HG03103 (cell line): ENCODE measurements at regions not wholly inside any gene's neighbourhood (a gene's known extent, or its start where the extent isn't known, plus 50 kb on each side); places are given as distances from the start of the nearest gene placed in this dataset.
A peak's percentile ranks its signal among the peaks of the same experiment; 100 is the strongest.
"Not testable (repeated sequence)": the region's sequence is repeated elsewhere in the genome, so short reads cannot be mapped to it uniquely, and the experiment has no call there.

Source experiments
- ATAC-seq: cut with Tn5 transposase; IDR thresholded peaks from one replicate; pipeline ENCODE4 v1.9.1; 2021; ENCODE audit warnings: low read depth; ENCODE audit not compliant: unreplicated experiment

- no peak for ATAC-seq
Observed at GRCh38 chr1:214715126-214715525, 112.1 kb downstream of the CENPF start.

GRCh38 chr1:214717351-214717750, 114.4 kb downstream of the CENPF start:
- no peak for ATAC-seq

- no peak for ATAC-seq
Observed at GRCh38 chr1:214718724-214719123, 115.7 kb downstream of the CENPF start.

- no peak for ATAC-seq
Observed at GRCh38 chr1:214719207-214719606, 116.2 kb downstream of the CENPF start.

GRCh38 chr1:214720561-214720960, 117.6 kb downstream of the CENPF start:
- ATAC-seq, result no peak

- no peak for ATAC-seq
Observed at GRCh38 chr1:214727274-214727673, 124.3 kb downstream of the CENPF start.

- ATAC-seq, result no peak
Observed at GRCh38 chr1:214739621-214740238, 136.7 kb downstream of the CENPF start.

GRCh38 chr1:214740471-214740870, 137.5 kb downstream of the CENPF start:
- ATAC-seq, result no peak

GRCh38 chr1:214747050-214747635, 144.1 kb downstream of the CENPF start:
- no peak for ATAC-seq

- ATAC-seq, result no peak
Observed at GRCh38 chr1:214753236-214753852, 150.3 kb downstream of the CENPF start.

- ATAC-seq, result no peak
Observed at GRCh38 chr1:214761030-214761429, 158.0 kb downstream of the CENPF start.

GRCh38 chr1:214762902-214763301, 159.9 kb downstream of the CENPF start:
- no peak for ATAC-seq

GRCh38 chr1:214764502-214764901, 161.5 kb downstream of the CENPF start:
- no peak for ATAC-seq

GRCh38 chr1:214767221-214767620, 164.2 kb downstream of the CENPF start:
- ATAC-seq, result no peak

- not testable (repeated sequence) for ATAC-seq
Observed at GRCh38 chr1:214769666-214770065, 166.7 kb downstream of the CENPF start.

- no peak for ATAC-seq
Observed at GRCh38 chr1:214777364-214777763, 174.4 kb downstream of the CENPF start.

- no peak for ATAC-seq
Observed at GRCh38 chr1:214791961-214792360, 189.0 kb downstream of the CENPF start.

GRCh38 chr1:214792527-214793186, 189.7 kb downstream of the CENPF start:
- no peak for ATAC-seq

- ATAC-seq, result no peak
Observed at GRCh38 chr1:214793708-214794107, 190.7 kb downstream of the CENPF start.

GRCh38 chr1:214801191-214801590, 198.2 kb downstream of the CENPF start:
- ATAC-seq, result no peak

- ATAC-seq, result peak; percentile 54
Observed at GRCh38 chr1:214808845-214809460, 206.0 kb downstream of the CENPF start.
